Gastrocnemius medialis (tissue), 4 donors: ENCODE measurements at regions not wholly inside any gene's neighbourhood (a gene's known extent, or its start where the extent isn't known, plus 50 kb on each side); places are given as distances from the start of the nearest gene placed in this dataset.
"Not testable (repeated sequence)": the region's sequence is repeated elsewhere in the genome, so short reads cannot be mapped to it uniquely, and the experiment has no call there.

Source experiments
- POLR2A ChIP-seq, 2 donors: fragments of 450-650 bp; IDR thresholded peaks; one replicate each; pipeline ENCODE4 v1.6.1; 2017; ENCODE audit warnings: antibody characterized with exemption in 2 of 2, mild to moderate bottlenecking in 2 of 2, moderate library complexity in 2 of 2
- TF ChIP-seq, protein P1 (sequence below), 5 experiments: fragments of 450-650 bp in 3 of 5; fragments of 200-600 bp in 2 of 5; sonication (generic) in 2 of 5; IDR thresholded peaks in 4 of 5; conservative IDR thresholded peaks in 1 of 5; 1 replicate in 4 of 5; 2 replicates in 1 of 5; pipeline ENCODE4 v1.5.1; 2016 to 2019; ENCODE audit warnings: antibody characterized with exemption in 5 of 5, mild to moderate bottlenecking in 3 of 5, moderate library complexity in 3 of 5

DNA sequence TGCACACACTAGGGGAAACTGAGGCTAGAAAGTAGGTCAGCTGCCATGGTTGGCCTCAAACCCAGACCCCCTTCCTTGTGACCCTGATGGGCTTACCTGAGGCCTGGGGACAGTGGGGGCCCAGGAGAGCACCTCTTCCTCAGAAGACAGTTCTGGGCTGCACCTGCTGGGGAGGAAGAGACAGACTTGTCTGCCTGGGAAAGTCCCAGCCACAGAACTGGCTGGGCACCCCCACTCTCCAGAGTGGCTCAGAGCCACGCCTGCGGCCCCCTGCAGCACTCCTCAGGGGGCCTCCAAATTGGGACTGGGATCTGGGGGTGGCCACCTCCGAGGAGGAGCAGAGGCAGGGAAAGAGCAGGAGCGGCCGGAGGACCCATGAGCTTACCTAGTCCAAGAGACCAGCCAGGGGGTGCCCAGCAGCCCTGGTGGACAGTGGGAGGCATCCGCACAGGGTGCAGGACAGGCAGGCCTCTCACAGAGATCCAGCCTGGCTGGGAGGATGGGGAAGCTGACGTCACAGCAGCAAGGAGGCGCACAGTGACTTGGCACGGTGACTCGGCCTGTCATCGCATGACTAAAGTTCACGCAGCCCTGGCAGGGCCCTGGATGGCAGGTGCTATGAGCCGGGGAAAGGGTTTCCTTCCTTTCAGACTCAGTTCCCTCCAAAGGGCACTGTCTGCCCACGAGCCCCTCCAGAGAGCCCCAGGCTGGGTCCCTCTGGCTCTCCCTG lies 907.7 kb downstream of the TUBA3C start:
- TF ChIP-seq, protein P1, sequence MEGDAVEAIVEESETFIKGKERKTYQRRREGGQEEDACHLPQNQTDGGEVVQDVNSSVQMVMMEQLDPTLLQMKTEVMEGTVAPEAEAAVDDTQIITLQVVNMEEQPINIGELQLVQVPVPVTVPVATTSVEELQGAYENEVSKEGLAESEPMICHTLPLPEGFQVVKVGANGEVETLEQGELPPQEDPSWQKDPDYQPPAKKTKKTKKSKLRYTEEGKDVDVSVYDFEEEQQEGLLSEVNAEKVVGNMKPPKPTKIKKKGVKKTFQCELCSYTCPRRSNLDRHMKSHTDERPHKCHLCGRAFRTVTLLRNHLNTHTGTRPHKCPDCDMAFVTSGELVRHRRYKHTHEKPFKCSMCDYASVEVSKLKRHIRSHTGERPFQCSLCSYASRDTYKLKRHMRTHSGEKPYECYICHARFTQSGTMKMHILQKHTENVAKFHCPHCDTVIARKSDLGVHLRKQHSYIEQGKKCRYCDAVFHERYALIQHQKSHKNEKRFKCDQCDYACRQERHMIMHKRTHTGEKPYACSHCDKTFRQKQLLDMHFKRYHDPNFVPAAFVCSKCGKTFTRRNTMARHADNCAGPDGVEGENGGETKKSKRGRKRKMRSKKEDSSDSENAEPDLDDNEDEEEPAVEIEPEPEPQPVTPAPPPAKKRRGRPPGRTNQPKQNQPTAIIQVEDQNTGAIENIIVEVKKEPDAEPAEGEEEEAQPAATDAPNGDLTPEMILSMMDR (IDR thresholded peaks at IDR 0.05 in 4 of 5, conservative IDR thresholded peaks at IDR 0.05 in 1 of 5): not testable (repeated sequence)
- TF ChIP-seq POLR2A (IDR thresholded peaks at IDR 0.05): not testable (repeated sequence)
